ENCODE measurements at regions not wholly inside any gene's neighbourhood (a gene's known extent, or its start where the extent isn't known, plus 50 kb on each side); places are given as distances from the start of the nearest gene placed in this dataset.

DNA sequence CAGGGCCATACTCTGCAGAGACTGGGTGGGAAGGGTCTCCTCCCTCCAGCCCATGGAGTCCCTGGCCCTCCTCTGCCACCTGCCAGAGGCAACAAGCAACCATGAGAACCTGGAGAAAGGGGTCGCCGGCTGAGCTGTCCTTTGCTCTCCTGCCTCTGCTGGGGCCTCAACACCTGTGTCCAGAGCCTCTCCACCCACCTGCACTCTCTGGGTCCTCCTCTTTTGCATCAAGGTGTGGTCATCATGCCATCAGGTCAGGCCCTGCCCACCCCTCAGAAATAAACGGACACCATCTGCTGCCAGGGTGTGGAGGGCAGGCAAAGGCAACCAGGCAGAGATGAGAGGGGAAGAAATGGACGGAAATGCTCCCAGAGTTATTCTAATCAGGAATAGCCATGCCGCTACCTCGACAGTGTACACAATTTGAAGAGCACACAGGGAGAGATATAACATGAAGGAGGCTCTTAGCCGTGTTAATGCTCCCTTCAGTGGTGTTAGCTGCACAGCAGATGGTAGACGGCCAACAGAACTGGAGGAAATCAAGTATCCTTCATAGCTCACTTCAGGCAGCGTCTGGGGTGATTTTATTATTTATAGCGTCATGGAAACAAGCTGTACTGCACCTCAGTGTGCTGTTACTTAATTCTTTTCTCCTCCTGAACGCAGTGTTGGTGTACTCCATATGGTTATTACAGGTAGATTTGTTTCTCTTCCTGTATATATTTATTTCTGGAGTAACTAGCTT lies 247.9 kb downstream of the TSN start:
- H3K36me3 ChIP-seq = no peaks in the 10 kb centered on the region
- no peaks in the 10 kb centered on the region for H3K4me1 ChIP-seq (ENCODE audit: insufficient read depth)
- no peaks in the 10 kb centered on the region for H3K27me3 ChIP-seq
- 68 to 84% (median 80%) methylated on average over 11 of the region's 11 CpGs for WGBS, 3 donors
- H3K9me3 ChIP-seq = no peaks in the 10 kb centered on the region
- DNase-seq = no peak
- intact Hi-C loops (cut with DNase I) = no loop called here
- no peak overlapping the region for H3K27ac ChIP-seq
- TF ChIP-seq, protein P1, sequence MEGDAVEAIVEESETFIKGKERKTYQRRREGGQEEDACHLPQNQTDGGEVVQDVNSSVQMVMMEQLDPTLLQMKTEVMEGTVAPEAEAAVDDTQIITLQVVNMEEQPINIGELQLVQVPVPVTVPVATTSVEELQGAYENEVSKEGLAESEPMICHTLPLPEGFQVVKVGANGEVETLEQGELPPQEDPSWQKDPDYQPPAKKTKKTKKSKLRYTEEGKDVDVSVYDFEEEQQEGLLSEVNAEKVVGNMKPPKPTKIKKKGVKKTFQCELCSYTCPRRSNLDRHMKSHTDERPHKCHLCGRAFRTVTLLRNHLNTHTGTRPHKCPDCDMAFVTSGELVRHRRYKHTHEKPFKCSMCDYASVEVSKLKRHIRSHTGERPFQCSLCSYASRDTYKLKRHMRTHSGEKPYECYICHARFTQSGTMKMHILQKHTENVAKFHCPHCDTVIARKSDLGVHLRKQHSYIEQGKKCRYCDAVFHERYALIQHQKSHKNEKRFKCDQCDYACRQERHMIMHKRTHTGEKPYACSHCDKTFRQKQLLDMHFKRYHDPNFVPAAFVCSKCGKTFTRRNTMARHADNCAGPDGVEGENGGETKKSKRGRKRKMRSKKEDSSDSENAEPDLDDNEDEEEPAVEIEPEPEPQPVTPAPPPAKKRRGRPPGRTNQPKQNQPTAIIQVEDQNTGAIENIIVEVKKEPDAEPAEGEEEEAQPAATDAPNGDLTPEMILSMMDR (IDR thresholded peaks at IDR 0.05) = no peak
- TF ChIP-seq POLR2A (IDR thresholded peaks at IDR 0.05) = no peak
- TF ChIP-seq EP300 (IDR thresholded peaks at IDR 0.05) = no peak
- no peak overlapping the region for H3K4me3 ChIP-seq

DNA sequence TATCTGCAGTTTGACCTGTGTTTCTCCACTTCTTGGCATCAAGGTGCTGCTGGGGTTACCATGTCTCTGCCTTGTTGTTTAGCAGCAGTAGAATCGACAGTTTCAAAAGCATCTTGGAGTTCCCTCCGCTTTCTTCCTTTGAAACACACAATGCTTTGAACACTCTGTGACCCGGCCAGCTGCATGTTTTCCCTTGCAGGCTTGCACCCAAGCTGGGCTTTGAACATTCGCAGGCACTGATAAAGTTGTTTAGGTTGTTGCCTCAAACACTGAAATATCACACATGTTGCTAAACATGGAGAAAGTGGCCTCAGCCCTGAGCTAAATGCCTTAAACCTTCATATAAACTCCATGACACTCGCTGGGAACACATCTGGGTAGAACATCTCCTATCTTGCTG lies 251.7 kb downstream of the TSN start:
- no peak for TF ChIP-seq POLR2A (IDR thresholded peaks at IDR 0.05)
- TF ChIP-seq, protein P1 (IDR thresholded peaks at IDR 0.05) = no peak
- TF ChIP-seq EP300 (IDR thresholded peaks at IDR 0.05) = no peak
- WGBS, 3 donors = 16 to 31% (median 18%) methylated on average over 5 of the region's 5 CpGs
- Histone ChIP-seq H3K27me3 (no peaks in the 10 kb centered on the region), H3K36me3 (no peaks in the 10 kb centered on the region), H3K4me1 (ENCODE audit: insufficient read depth) (no peaks in the 10 kb centered on the region), H3K4me3 (no peak overlapping the region), H3K27ac (no peak overlapping the region), H3K9me3 (no peaks in the 10 kb centered on the region)
- DNase-seq = no peak
- intact Hi-C loops (cut with DNase I) = no loop called here

DNA sequence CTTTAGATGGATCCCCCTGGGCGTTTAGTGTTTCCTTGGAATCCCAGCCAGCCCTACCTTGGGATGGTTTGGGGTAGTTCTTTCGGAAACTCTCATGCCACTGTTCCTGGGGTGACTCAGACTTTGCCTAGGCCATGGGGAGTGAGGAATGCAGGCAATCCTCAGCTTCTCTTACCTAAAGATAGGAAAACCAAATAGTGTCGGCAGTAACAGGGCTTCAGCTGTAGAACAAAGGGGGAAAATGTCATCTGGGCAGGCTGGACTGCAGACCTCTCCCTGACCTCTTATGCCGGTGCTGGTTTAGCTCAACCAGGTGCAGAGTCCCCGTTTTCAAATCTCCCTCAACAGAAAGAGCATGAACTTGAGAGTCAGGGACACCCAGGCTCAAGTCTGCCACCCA lies 252.1 kb downstream of the TSN start:
- 25 to 31% (median 27%) methylated on average over 4 to 5 of the region's 5 CpGs for WGBS, 3 donors
- TF ChIP-seq EP300 (IDR thresholded peaks at IDR 0.05) (no peak), POLR2A (IDR thresholded peaks at IDR 0.05) (no peak)
- TF ChIP-seq, protein P1 (IDR thresholded peaks at IDR 0.05) = no peak
- no peaks in the 10 kb centered on the region for H3K36me3 ChIP-seq
- H3K27ac ChIP-seq = no peak overlapping the region
- no peak for DNase-seq
- H3K4me1 ChIP-seq (ENCODE audit: insufficient read depth) = no peaks in the 10 kb centered on the region
- H3K4me3 ChIP-seq = no peak overlapping the region
- no peaks in the 10 kb centered on the region for H3K9me3 ChIP-seq
- H3K27me3 ChIP-seq = no peaks in the 10 kb centered on the region
- intact Hi-C loops (cut with DNase I) = no loop called here

DNA sequence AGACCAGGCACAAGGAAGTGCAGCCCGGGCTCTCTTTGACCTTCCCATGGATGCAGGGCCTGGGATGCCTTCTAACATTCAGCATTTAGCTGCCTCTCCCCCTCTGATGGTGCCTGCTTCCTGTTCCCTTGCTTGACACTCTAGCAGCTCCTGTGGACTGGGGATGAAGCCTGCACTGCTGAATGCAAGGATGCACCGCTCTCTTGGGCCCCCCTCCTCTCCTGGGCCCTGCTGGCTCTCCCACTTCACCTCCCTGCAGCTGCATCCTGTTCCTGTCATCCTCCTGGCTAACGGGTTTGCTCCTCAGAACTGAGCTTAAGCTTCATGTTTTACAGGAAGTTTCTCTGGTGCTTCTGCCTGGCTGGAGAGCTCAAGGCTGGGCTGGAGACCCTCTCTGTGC lies 254.1 kb downstream of the TSN start:
- 24 to 27% (median 26%) methylated on average over 3 of the region's 3 CpGs for WGBS, 3 donors
- intact Hi-C loops (cut with DNase I) = no loop called here

More for the DNA sequence above, 254.1 kb downstream of the TSN start:
- Histone ChIP-seq H3K27me3 (no peaks in the 10 kb centered on the region), H3K4me3 (no peak overlapping the region), H3K36me3 (no peaks in the 10 kb centered on the region), H3K9me3 (no peaks in the 10 kb centered on the region), H3K4me1 (ENCODE audit: insufficient read depth) (no peaks in the 10 kb centered on the region), H3K27ac (no peak overlapping the region)
- no peak for DNase-seq
- TF ChIP-seq, protein P1 (IDR thresholded peaks at IDR 0.05) = no peak
- TF ChIP-seq POLR2A (IDR thresholded peaks at IDR 0.05) (no peak), EP300 (IDR thresholded peaks at IDR 0.05) (no peak)

All from ovary (tissue), 7 donors.